HepG2 (cell line): ENCODE measurements at regions not wholly inside any gene's neighbourhood (a gene's known extent, or its start where the extent isn't known, plus 50 kb on each side); places are given as distances from the start of the nearest gene placed in this dataset.

Experiments
- BHLHE40 ChIP-seq: IDR thresholded peaks from 2 replicates; pipeline ENCODE4 v1.6.1; 2011; ENCODE audit warnings: low read length, improper control_type of control experiment
- CREB1 ChIP-seq, 2 experiments: fragments of 450-650 bp in 1 of 2; IDR thresholded peaks; 2 replicates each; pipeline ENCODE4 v1.6.1; 2016 to 2017; ENCODE audit warnings: control low read depth in 1 of 2, mild to moderate bottlenecking in 1 of 2, missing compliant biosample characterization in 1 of 2, missing genetic modification characterization in 1 of 2
- FOXK2 ChIP-seq: fragments of 450-650 bp; IDR thresholded peaks from 2 replicates; pipeline ENCODE4 v1.6.1; 2016
- SOX6 ChIP-seq, 2 experiments: fragments of 450-650 bp in 1 of 2; sonication (generic) in 1 of 2; formaldehyde crosslinking in 1 of 2; IDR thresholded peaks; 2 replicates each; pipeline versions ENCODE4 v1.4.0 to v1.6.1; 2017 to 2020; ENCODE audit warnings: antibody characterized with exemption in 1 of 2, mild to moderate bottlenecking in 1 of 2, missing genetic modification reagents in 1 of 2
- USF2 ChIP-seq, 2 experiments: sonication (generic) in 1 of 2; formaldehyde crosslinking in 1 of 2; IDR thresholded peaks; 2 replicates each; pipeline versions ENCODE4 v1.5.1 to v1.6.1; 2011 to 2020; ENCODE audit warnings: borderline replicate concordance in 1 of 2, low read depth in 1 of 2, low read length in 1 of 2, mild to moderate bottlenecking in 1 of 2, missing genetic modification reagents in 1 of 2, moderate library complexity in 1 of 2
- TF ChIP-seq, protein P1 (sequence below): sonication (generic); formaldehyde crosslinking; IDR thresholded peaks from 2 replicates; pipeline ENCODE4 v1.5.1; 2020; ENCODE audit warnings: mild to moderate bottlenecking, missing genetic modification reagents, moderate library complexity

DNA sequence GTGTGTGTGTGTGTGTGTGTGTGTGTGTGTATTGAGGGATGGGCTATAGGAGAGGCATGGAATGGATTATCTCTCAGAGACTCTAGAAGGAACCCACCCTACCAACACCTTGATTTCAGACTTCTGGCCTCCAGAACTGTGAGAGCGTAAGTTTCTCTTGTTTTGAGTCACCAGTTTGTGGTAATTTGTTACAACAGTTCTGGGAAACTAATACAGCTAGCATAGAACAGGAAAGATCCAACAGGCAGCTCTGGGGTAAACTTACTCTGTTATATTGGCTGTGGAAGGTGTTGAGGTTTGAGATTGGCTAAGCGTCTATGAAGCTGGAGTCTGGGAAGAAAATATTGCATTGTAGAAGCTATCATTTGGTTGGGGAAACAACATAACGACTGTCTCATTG lies 334.3 kb downstream of the AACS start:
- TF ChIP-seq, protein P1, sequence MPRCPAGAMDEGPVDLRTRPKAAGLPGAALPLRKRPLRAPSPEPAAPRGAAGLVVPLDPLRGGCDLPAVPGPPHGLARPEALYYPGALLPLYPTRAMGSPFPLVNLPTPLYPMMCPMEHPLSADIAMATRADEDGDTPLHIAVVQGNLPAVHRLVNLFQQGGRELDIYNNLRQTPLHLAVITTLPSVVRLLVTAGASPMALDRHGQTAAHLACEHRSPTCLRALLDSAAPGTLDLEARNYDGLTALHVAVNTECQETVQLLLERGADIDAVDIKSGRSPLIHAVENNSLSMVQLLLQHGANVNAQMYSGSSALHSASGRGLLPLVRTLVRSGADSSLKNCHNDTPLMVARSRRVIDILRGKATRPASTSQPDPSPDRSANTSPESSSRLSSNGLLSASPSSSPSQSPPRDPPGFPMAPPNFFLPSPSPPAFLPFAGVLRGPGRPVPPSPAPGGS (CRISPR knock-in tag): no peak
- TF ChIP-seq BHLHE40 (no peak), USF2 (IDR thresholded peaks at IDR 0.05; ENCODE audit: low read depth, low read length) (no peak), USF2 (CRISPR knock-in tag; IDR thresholded peaks at IDR 0.05; ENCODE audit: borderline replicate concordance) (no peak), FOXK2 (no peak), SOX6 (IDR thresholded peaks at IDR 0.05) (no peak), SOX6 (CRISPR knock-in tag; IDR thresholded peaks at IDR 0.05) (no peak), CREB1 (IDR thresholded peaks at IDR 0.05) (no peak), CREB1 (CRISPR knock-in tag; IDR thresholded peaks at IDR 0.05) (no peak)
